PC-9 (cell line): ENCODE measurements at regions not wholly inside any gene's neighbourhood (a gene's known extent, or its start where the extent isn't known, plus 50 kb on each side); places are given as distances from the start of the nearest gene placed in this dataset.

Source experiments
- BruUV-seq: library from RNA; stranded (reverse); fragments of 400-500 nt; replicated peaks from 2 replicates; lab custom pipeline; 2021; lab: Mats Ljungman, UMichigan
- CTCF ChIA-PET: fragments of 300-600 bp; sonication (Branson Sonifier 250); formaldehyde crosslinking; loops from one replicate; lab custom pipeline; 2022; ENCODE audit warnings: antibody characterized with exemption; lab: Charles Lee
- POLR2A ChIA-PET: fragments of 300-600 bp; sonication (Branson Sonifier 250); formaldehyde crosslinking; loops from one replicate; lab custom pipeline; 2022; ENCODE audit warnings: antibody characterized with exemption; ENCODE audit not compliant: unreplicated experiment; lab: Charles Lee
- DNase-seq, 2 experiments: peaks; one replicate each; pipeline versions ENCODE4 v3.0.0 to v3.0.0-alpha.2; 2015 to 2022; ENCODE audit warnings: mixed read lengths in 1 of 2
- H2AFZ ChIP-seq: fragments of 200-600 bp; sonication (generic); 2 replicates; pipeline ENCODE4 v1.8.1; 2017; ENCODE audit warnings: antibody characterized with exemption
- H3F3A ChIP-seq: fragments of 200-600 bp; sonication (generic); 2 replicates; pipeline ENCODE4 v1.8.1; 2017; ENCODE audit warnings: antibody characterized with exemption, mild to moderate bottlenecking, low read depth; ENCODE audit not compliant: insufficient read depth
- H3K27ac ChIP-seq: fragments of 200-600 bp; sonication (generic); 2 replicates; pipeline ENCODE4 v1.6.1; 2016; ENCODE audit warnings: mixed run types
- H3K27me3 ChIP-seq: fragments of 200-600 bp; sonication (generic); 2 replicates; pipeline ENCODE4 v1.6.1; 2016; ENCODE audit warnings: low read depth, mixed run types; ENCODE audit not compliant: insufficient read depth
- H3K36me3 ChIP-seq: fragments of 200-600 bp; sonication (generic); 2 replicates; pipeline ENCODE4 v1.6.1; 2016; ENCODE audit warnings: low read depth, mixed run types
- H3K4me1 ChIP-seq: fragments of 200-600 bp; sonication (generic); replicated peaks from 2 replicates; pipeline ENCODE4 v1.6.1; 2016; ENCODE audit warnings: mixed run types; ENCODE audit not compliant: insufficient read depth
- H3K4me2 ChIP-seq: fragments of 200-600 bp; sonication (generic); 2 replicates; pipeline ENCODE4 v1.6.1; 2017; ENCODE audit warnings: mixed run types
- H3K4me3 ChIP-seq: fragments of 200-600 bp; sonication (generic); 2 replicates; pipeline ENCODE4 v1.6.1; 2016; ENCODE audit warnings: mixed run types
- H3K79me2 ChIP-seq: fragments of 200-600 bp; sonication (generic); 2 replicates; pipeline ENCODE4 v1.6.1; 2017; ENCODE audit warnings: low read depth, mixed run types
- H3K9me2 ChIP-seq: fragments of 200-600 bp; sonication (generic); 2 replicates; pipeline ENCODE4 v1.8.1; 2017; ENCODE audit warnings: mild to moderate bottlenecking; ENCODE audit not compliant: insufficient read depth
- H3K9me3 ChIP-seq: fragments of 200-600 bp; sonication (generic); 2 replicates; pipeline ENCODE4 v1.8.1; 2016; ENCODE audit warnings: low read depth; ENCODE audit not compliant: insufficient read depth
- H4K20me1 ChIP-seq: fragments of 200-600 bp; sonication (generic); 2 replicates; pipeline ENCODE4 v1.8.1; 2017; ENCODE audit not compliant: insufficient read depth
- CTCF ChIP-seq: fragments of 200-600 bp; sonication (generic); conservative IDR thresholded peaks from 2 replicates; pipeline ENCODE4 v1.6.1; 2017; ENCODE audit warnings: mixed run types, antibody characterized with exemption, mild to moderate bottlenecking, moderate library complexity
- EZH2 ChIP-seq: fragments of 200-600 bp; sonication (generic); IDR thresholded peaks from 2 replicates; pipeline ENCODE4 v1.8.0; 2017; ENCODE audit warnings: antibody characterized with exemption, low read depth
- intact Hi-C: fragments of 100-400 bp; cut with micrococcal nuclease; formaldehyde crosslinking; loops from one replicate; pipeline ENCODE4 v1.10.0; 2022; ENCODE audit not compliant: unreplicated experiment

GRCh38 chr12:83826112-83826511 lies 1086.5 kb downstream of the SLC6A15 start:
- no peak overlapping the region for H2AFZ ChIP-seq

GRCh38 chr12:83823386-83824045 lies 1089.1 kb downstream of the SLC6A15 start:
- ChIA-PET CTCF (interaction anchor here (0.6 to 0.9 kb wide), 5 partner anchors 60 to 1296 kb away, joined by 3 to 7 read pairs (median 4); partner anchors contain the start of gene TMTC2), POLR2A (no interaction called here)
- H3F3A ChIP-seq = no peaks in the 10 kb centered on the region
- no peaks in the 10 kb centered on the region for H3K4me1 ChIP-seq
- H3K9me3 ChIP-seq = no peaks in the 10 kb centered on the region
- no peaks in the 10 kb centered on the region for H3K9me2 ChIP-seq
- no TSS peak for BruUV-seq
- no peaks in the 10 kb centered on the region for H4K20me1 ChIP-seq
- no peak overlapping the region for H3K27ac ChIP-seq
- H3K4me2 ChIP-seq = no peak overlapping the region
- H3K36me3 ChIP-seq = no peaks in the 10 kb centered on the region
- no peak overlapping the region for H3K4me3 ChIP-seq
- peak; percentile 38 to 41 for DNase-seq
- TF ChIP-seq EZH2 = no peak
- TF ChIP-seq CTCF = peak; percentile 66
- H3K79me2 ChIP-seq = no peaks in the 10 kb centered on the region
- no peaks in the 10 kb centered on the region for H3K27me3 ChIP-seq
- H2AFZ ChIP-seq = no peak overlapping the region
- intact Hi-C loops = loop anchor here (1.0 to 10.0 kb wide), 4 partner anchors 681 to 1296 kb away; partner anchors contain the start of gene TMTC2

More at GRCh38 chr12:83826112-83826511, 1086.5 kb downstream of the SLC6A15 start:
- Histone ChIP-seq H3K4me1 (no peaks in the 10 kb centered on the region), H3K79me2 (no peaks in the 10 kb centered on the region), H3K27me3 (no peaks in the 10 kb centered on the region), H3K4me3 (no peak overlapping the region), H4K20me1 (no peaks in the 10 kb centered on the region), H3K36me3 (no peaks in the 10 kb centered on the region), H3F3A (no peaks in the 10 kb centered on the region), H3K9me2 (no peaks in the 10 kb centered on the region), H3K27ac (no peak overlapping the region), H3K4me2 (no peak overlapping the region), H3K9me3 (no peaks in the 10 kb centered on the region)
- intact Hi-C loops = loop anchor here (10.0 kb wide), 2 partner anchors 679 to 789 kb away; no protein-coding TSS in a partner anchor
- no TSS peak for BruUV-seq
- TF ChIP-seq EZH2 = no peak
- TF ChIP-seq CTCF = peak; percentile 69
- peak in 1 of 2 experiments; percentile 26 for DNase-seq
- ChIA-PET CTCF (interaction anchor here (1.0 kb wide), 1 partner anchor 1141 kb away, joined by 3 read pairs; no protein-coding TSS in a partner anchor), POLR2A (no interaction called here)

- Histone ChIP-seq H3K79me2 (no peaks in the 10 kb centered on the region), H3F3A (no peaks in the 10 kb centered on the region), H3K9me3 (no peaks in the 10 kb centered on the region), H3K36me3 (no peaks in the 10 kb centered on the region), H3K4me1 (no peaks in the 10 kb centered on the region), H3K4me2 (no peak overlapping the region), H3K4me3 (no peak overlapping the region), H3K27me3 (no peaks in the 10 kb centered on the region), H3K9me2 (no peaks in the 10 kb centered on the region), H2AFZ (no peak overlapping the region), H4K20me1 (no peaks in the 10 kb centered on the region), H3K27ac (no peak overlapping the region)
- no peak for TF ChIP-seq EZH2
- TF ChIP-seq CTCF = no peak
- CTCF ChIA-PET = no interaction called here
- intact Hi-C loops = loop anchor here (5.0 to 10.0 kb wide), 3 partner anchors 683 to 1295 kb away; no protein-coding TSS in a partner anchor
- POLR2A ChIA-PET = no interaction called here
- no TSS peak for BruUV-seq
- DNase-seq = no peak
Observed at GRCh38 chr12:83821967-83822366, 1090.6 kb downstream of the SLC6A15 start.
